ENCODE measurements at regions not wholly inside any gene's neighbourhood (a gene's known extent, or its start where the extent isn't known, plus 50 kb on each side); places are given as distances from the start of the nearest gene placed in this dataset.

GRCh38 chr1:94595658-94596057, 54.1 kb upstream of the F3 start:
- Histone ChIP-seq H2BK20ac (ENCODE audit: low read depth, low read length) (0 out of 2 replicates have a peak overlapping the region, but pooled peaks have one; percentile 5), H2BK15ac (ENCODE audit: low read depth, low read length) (no peak overlapping the region), H2AFZ (replicated peaks; ENCODE audit: low read length, poor library complexity) (peak overlapping the region; percentile 40), H3K4me3 (ENCODE audit: insufficient read depth, low read depth, low read length) (no peak overlapping the region), H3K27me3 (ENCODE audit: control insufficient read depth, insufficient read depth, low read length) (peaks cover 2% of the 10 kb centered on the region), H4K91ac (ENCODE audit: insufficient read depth, low read depth, low read length) (peak overlapping the region; percentile 1; the same call in 1 of the 2 replicates), H2BK5ac (ENCODE audit: low read depth, low read length, poor library complexity, severe bottlenecking) (no peak overlapping the region), H3K27ac (ENCODE audit: insufficient read depth, low read length) (no peak overlapping the region), H3K9me3 (ENCODE audit: control insufficient read depth, insufficient read depth, low read length) (0 out of 2 replicates have a peak, but pooled peaks cover 3% of the 10 kb centered on the region), H3K9me1 (ENCODE audit: insufficient read depth, low read length) (peaks cover 6% of the 10 kb centered on the region; the same call in 1 of the 2 replicates), H3K79me1 (ENCODE audit: low read depth in 1 of 2, low read length in 2 of 2) (no peaks in the 10 kb centered on the region), H3K23ac (ENCODE audit: low read depth, low read length) (no peak overlapping the region), H3K14ac (replicated peaks; ENCODE audit: low read depth, low read length) (peak overlapping the region; percentile 10; the same call in 1 of the 2 replicates), H3K4me2 (ENCODE audit: low read depth, low read length) (no peak overlapping the region), H4K5ac (ENCODE audit: low read depth, low read length) (no peak overlapping the region), H4K20me1 (ENCODE audit: insufficient read depth, low read length) (no peaks in the 10 kb centered on the region), H2AK5ac (ENCODE audit: low read depth, low read length) (peak overlapping the region; percentile 15; the same call in 1 of the 2 replicates), H3K18ac (ENCODE audit: low read depth, low read length) (no peak overlapping the region), H3K4me1 (ENCODE audit: control insufficient read depth, insufficient read depth, low read length) (peaks cover 12% of the 10 kb centered on the region), H3K36me3 (ENCODE audit: control insufficient read depth, insufficient read depth, low read length) (no peaks in the 10 kb centered on the region), H3K4ac (ENCODE audit: low read depth, low read length) (peak overlapping the region; percentile 49), H3K9ac (ENCODE audit: low read depth, low read length) (no peak overlapping the region), H3K56ac (ENCODE audit: extremely low read depth, insufficient read depth, low read length) (no peak overlapping the region), H2AK9ac (replicated peaks; ENCODE audit: low read depth, low read length, poor library complexity) (no peak overlapping the region), H4K8ac (ENCODE audit: low read depth in 2 of 2, low read length in 2 of 2) (peak overlapping the region in 1 of 2 experiments; percentile 24; a peak in 1 of 4 replicates), H2BK120ac (ENCODE audit: low read depth, low read length) (peak overlapping the region; percentile 63)
- ChIA-PET POLR2A (ENCODE audit: unreplicated experiment) (interaction anchor here (0.6 kb wide), 1 partner anchor 54 kb away, joined by 19 read pairs; the partner anchor contains the start of gene F3), CTCF (interaction anchor here (0.7 kb wide), 1 partner anchor 12 kb away, joined by 4 read pairs; no protein-coding TSS in a partner anchor)
- no TSS peak for BruUV-seq (replicated peaks)
- intact Hi-C loops (cut with micrococcal nuclease) (no loop called here), dilution Hi-C loops (cut with HindIII; ENCODE audit: low sequenced_read_pairs, unreplicated experiment) (no loop called here), in situ Hi-C loops (cut with MboI; ENCODE audit: low sequenced_read_pairs) (no loop called here)
- 49% methylated on average over 3 of the region's 5 CpGs; no CpG with 5 or more reads in 1 of the 2 experiments for WGBS, 2 experiments (ENCODE audit: extremely low coverage in 2 of 2, insufficient read length in 1 of 2)
- TF ChIP-seq CEBPB (IDR thresholded peaks at IDR 0.05; ENCODE audit: low read depth, low read length) (peak; percentile 53; the same call in 1 of the 2 replicates), MAFK (IDR thresholded peaks at IDR 0.05; ENCODE audit: low read depth, low read length) (no peak), CHD1 (IDR thresholded peaks at IDR 0.05; ENCODE audit: low read depth, low read length) (no peak), NFE2L2 (IDR thresholded peaks at IDR 0.05; ENCODE audit: low read depth, low read length) (no peak)
- ATAC-seq (ENCODE audit: low read depth) (peak; percentile 48), DNase-seq (peak; percentile 41)
